ENCODE measurements at regions not wholly inside any gene's neighbourhood (a gene's known extent, or its start where the extent isn't known, plus 50 kb on each side); places are given as distances from the start of the nearest gene placed in this dataset.

DNA sequence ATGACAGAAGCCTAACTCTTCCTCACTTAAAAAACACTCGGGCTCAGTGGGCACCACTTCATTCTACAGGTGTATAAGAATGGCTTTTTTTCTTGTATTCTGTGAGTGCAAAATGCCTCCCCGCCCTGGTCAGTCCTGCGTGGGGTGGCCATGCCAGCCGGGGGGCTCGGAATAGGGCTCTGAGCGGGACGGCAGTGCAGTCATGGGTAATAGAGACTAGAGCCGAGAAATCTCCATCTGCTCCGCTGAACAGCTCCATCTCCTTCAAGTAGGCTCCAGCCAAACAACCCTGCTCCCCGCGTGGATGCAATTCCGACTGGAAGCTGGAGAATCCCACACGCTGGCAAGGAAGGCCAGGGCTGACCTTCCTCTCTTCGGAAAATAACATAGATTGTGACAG is 317.0 kb upstream of the IRX4 start:
- DNase-seq = no peak

DNA sequence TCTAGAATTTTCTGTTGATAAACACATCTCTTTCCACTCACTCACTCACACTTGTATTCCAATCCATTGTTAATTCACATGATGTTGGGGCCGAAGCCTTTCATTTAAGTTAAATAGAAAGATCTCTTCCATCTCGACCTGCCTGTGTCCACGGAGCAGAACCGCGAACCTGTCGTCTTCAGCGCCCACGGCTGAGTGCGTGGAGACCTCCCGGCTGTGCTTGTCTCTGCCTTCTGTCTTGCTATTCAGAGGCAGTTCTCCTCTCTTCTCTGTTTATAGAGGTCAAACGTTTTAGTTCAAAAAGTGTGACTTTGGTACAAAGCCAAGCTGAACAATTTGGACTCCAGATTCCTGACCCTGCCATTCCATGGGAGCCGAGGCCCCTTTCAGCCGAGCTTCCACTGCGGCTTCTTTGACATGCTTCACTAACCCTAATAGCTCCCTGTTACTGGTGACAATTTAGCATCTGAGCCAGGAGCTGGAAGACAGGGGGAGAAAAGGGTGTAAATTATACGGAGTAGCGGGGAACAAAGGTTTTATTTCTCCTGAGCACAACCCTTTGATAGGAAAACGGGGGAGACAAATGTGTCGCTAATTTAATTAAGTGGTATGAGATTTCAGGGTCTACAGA is 314.4 kb upstream of the IRX4 start:
- DNase-seq = no peak

DNA sequence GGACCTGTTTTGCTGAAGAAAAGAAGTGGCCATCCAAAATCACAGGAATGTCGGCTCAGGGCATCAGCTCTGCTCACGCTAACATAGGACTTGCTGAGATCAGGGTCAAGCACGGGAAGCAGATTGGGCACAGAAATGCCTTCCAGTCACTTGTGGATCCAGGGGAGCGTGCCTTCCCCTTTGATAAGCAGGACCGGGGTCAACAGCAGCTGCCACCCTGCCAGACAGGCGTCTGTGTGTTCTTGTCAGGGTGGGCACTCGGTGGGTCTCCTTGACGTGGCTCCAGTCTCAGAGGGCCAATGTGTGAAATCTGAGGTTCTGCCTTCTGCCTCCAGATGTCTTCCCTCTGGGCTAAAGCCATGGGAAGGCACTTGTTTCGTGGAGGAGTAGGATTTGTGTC is 313.7 kb upstream of the IRX4 start:
- DNase-seq = no peak

DNA sequence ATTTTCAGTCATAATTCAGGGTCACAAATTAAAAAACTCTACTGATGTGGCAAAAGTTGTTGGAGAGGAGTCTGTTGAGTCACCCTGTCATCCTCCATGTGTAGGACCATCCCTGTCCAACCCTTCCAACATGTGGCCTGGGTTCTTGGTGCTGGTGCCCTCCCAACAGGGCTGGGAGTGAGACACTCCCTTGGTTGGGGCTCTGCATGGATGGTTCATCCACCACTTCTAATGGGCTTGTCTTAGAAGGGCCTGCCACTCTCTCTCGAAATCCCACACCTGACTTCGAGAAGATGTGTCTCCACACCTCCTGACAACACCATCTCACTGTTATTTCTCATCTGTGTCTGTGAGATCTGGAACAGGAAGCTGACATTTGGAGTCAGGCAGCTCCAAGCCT is 312.2 kb upstream of the IRX4 start:
- DNase-seq = no peak

DNA sequence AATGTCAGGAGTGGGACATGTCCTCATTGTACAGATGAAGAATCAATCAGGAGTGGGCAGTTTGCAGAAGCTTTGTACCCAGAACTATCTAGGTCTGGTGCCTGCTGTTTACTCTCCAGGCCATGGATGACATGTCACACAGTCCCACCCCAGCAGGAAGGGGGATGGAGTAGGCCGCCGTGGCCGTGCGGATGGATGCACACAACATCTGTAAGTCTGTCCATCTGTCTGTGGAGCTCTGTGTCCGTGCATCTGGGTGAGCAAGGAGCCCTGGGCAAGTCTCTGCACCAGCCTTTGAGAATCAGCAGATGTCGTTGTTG is 311.5 kb upstream of the IRX4 start:
- DNase-seq = no peak

DNA sequence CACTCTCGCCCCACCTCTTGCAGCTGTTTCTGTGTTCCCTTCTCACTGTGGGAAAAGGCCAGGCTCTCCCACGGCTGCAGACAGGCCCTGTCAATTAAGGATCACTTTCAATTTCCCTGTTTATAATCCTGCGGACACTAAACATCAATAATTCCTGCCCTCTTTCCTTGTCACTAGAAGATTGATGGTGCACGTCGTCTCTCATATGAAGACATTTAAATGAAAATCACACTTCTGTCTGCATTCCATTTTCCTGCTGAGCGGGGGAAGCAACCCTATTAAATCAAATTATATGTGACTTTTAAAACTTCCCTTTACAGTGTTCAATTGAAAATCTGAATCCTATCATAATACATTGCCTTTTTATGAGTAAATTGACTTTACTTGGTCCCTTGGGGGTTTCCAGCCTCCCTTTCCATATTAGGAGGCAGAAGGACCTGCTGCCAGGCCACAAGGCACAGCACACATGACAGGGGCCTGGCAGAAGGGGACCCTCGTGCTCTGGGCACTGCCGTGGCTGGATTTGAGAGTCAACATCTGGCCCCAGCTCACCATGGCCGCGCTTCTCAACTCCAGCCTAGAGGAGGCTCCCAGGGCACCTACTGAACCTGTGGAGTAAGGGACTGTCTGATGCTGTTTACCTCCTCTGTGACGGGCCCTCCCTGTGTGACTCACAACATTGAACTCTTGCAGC is 311.0 kb upstream of the IRX4 start:
- no peak for DNase-seq

DNA sequence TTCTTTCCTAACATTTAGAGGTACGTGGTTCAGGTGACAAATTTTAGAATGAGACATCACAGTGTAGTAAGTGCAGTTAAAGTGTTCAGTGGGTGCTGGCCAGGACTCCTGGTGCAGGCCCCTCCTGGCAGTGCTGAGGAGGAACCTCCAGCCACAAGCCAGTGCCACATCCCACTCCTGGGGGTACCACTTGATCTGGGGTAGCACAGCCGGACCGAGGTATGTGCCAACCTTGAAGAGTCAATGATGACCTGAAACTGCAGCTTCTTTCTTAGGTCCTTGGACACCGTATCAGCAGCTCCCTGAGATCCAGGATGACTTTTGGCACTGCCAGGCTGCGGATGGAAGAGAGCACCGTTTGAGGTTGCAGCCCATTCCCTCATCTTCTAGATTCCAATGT is 310.4 kb upstream of the IRX4 start:
- DNase-seq = no peak

DNA sequence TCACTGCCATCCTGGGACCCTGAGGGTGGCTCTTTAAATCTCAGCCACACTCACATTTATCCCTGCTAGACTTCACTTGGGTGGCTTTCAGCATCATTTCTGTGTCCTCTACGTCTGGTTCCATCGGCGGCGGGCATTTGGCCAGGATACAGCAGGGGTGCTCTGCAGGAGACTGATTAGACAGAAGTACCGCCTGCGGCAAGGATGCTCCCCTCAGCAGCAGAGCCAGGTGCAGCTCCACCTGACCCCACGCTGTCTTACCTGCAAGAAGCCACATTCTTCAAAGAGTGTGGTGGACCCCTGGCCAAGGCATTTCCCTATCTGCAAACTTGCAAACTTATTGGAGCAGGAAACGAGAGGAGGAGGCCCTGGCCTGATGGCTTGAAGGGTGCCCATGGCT is 309.8 kb upstream of the IRX4 start:
- no peak for DNase-seq

DNA sequence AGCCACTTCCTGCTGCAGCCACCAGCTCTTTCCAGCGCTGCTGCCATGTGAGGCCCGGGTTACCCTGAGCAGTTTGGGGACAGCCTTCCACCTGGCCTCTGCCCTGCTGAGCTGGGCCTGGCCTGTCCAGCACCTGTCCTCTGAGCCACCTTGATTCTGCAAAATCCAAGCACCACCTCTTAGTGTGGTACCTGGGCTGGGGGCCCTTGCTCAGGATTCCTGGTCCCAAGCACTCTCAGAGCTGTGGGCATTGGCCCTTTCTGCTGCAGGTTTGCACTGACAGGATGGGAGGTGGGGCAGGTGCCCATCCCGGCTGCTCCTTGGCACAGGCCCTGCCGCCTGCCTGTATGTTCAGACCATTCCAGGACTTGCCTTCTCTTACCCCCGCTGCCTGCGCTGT is 309.2 kb upstream of the IRX4 start:
- DNase-seq = no peak

DNA sequence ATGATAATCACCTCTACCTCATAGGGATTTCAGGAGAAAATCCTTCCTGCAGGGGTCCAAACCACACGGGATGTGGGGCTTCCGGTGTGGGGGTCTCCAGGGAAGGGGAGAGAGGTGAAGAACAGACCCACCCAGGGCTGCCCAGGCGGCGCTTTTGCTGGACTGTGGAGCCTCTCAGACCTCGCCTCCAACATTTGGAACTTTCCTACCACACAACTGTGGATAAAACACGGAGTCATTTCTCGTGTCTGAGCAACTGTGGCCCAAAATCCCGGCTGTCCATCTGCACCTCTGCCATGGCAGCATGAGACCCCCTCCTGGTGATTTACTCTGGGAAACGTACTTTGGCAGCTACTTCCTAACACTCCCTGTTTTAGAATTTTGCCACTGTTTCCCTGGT is 307.8 kb upstream of the IRX4 start:
- DNase-seq = no peak

DNA sequence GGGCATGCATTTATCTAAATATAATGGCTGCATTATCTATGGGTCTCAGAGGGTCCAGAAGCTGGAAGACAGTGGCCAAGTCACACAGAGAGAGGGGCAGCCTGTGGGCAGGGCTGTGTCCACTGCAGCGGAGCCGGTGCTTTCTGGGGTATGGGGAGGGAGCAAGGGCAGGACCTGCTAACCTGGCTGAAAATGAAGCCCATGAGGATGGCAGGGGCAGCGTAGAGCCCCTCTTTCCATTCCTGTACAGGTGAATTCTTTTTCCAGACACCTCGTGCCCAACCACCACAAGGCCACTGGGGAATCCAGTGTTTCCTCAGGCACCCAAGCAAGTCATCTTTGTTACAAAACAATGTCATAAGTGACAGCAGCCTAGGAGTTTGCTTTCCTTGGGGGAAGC is 305.9 kb upstream of the IRX4 start:
- DNase-seq = no peak

DNA sequence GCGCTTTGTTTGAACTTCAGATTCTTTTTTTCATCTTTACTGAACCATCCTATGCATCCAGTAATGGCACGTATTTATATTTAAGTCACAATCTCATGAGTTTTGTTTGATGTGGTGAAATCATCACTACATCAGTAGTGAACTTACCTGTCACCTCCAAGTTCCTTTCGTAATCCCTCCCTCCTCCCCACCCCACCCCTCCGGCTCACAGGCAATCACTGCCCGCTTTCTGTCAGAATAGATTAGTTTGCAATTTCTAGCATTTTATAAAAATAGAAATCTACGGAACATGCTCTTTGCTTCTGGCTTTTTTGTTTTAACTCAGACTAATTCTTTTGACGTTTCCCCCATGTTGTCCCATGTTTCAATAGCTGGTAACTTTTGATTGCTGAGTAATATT is 305.4 kb upstream of the IRX4 start:
- DNase-seq = no peak

DNA sequence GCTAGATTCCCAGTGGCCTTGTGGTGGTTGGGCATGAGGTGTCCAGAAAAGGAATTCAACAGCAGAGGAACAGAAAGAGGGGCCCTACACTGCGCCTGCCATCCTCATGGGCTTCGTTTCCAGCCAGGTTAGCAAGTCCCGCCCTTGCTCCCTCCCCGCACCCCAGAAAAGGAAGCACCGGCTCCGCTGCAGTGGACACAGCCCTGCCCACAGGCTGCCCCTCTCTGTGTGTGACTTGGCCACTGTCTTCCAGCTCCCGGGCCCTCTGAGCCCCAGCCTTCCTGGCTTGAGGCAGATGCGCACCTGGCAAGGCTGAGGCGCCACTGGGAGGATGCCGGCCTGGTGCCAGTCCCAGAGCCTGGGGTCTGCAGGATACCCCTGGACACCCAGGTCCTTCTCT is 305.0 kb upstream of the IRX4 start:
- no peak for DNase-seq

DNA sequence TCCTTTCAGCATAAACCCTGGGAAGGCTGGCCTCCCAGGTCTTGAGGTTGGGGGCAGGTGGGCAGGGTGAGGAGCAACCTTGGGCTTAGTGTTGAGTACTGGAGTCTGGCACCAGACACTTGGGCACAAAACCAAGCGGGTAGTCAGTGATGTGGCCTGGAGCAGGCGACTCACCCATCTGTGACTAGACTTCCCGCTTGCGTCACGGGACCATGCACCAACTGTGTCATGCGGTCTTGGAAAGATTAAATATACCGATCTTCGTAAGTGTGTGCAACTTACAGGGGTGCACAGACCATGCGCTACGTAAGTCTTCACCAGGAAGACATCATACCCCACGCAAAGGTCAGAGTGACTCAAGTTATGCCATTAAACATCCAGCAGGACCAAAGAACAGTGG is 304.4 kb upstream of the IRX4 start:
- no peak for DNase-seq

DNA sequence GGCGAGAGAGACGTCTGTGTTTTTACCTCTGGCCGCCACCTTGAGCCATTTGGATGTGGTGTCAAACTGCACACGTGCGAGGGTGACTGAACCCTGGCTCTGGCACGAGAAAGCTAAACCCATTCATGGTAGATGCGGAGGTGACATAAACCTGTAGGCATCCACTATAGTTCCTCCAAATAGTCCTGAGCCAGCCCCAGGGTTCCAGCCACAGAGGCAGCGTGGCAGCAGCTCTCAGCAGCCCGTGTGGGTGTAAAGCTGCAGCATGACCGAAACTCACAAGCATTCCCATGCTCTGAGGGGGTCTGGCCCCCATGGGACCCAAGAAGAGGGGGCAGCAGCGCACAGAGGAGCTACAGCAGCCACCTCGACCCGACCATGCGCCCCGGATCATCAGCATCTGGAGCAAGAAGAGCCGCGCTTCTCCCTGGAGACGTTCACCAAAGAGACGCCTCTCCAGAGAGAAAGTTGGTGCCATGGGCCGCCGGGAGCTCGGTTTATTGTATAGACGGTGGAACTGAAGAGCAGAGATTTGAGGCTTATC is 303.8 kb upstream of the IRX4 start:
- peak; percentile 28 for DNase-seq

DNA sequence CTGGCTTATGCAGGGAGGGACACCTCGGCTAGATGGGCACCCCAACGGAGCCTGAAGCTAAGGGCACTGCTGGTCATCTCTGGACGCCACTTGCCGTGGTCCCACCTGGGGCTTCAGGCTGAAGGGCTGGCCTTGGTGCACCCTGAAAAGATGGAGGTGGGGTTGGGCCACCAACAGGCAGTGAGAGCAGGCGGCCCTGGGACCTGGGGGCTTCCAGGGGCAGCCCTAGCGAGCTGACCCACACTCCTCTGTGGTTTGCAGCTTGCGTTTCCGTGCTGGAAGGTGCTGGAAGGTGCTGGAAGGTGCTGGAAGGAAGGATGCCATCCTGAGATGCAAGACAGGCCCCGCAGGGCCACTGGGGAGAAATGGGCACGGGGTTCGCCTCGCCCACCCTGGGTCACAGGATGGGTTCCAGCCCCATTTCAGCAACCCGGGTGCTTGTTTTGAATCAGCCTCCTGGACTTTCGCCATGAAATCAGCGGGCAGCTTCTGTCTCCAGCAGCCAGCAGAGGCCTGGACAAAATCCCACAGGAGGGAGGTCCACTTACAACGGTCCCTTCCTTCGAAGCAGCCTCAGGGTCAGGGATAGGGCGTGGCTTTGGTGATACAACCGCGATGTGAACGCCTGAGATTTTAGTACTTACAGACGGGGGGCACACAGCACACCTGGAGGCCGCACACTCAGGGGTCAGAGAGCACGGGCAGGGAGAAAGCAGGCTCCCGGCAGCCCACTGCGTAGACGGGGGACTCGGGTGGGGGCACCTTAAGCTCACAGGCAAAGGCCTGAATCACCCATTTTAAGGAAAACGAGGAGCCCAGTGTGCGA is 303.1 kb upstream of the IRX4 start:
- DNase-seq = no peak

DNA sequence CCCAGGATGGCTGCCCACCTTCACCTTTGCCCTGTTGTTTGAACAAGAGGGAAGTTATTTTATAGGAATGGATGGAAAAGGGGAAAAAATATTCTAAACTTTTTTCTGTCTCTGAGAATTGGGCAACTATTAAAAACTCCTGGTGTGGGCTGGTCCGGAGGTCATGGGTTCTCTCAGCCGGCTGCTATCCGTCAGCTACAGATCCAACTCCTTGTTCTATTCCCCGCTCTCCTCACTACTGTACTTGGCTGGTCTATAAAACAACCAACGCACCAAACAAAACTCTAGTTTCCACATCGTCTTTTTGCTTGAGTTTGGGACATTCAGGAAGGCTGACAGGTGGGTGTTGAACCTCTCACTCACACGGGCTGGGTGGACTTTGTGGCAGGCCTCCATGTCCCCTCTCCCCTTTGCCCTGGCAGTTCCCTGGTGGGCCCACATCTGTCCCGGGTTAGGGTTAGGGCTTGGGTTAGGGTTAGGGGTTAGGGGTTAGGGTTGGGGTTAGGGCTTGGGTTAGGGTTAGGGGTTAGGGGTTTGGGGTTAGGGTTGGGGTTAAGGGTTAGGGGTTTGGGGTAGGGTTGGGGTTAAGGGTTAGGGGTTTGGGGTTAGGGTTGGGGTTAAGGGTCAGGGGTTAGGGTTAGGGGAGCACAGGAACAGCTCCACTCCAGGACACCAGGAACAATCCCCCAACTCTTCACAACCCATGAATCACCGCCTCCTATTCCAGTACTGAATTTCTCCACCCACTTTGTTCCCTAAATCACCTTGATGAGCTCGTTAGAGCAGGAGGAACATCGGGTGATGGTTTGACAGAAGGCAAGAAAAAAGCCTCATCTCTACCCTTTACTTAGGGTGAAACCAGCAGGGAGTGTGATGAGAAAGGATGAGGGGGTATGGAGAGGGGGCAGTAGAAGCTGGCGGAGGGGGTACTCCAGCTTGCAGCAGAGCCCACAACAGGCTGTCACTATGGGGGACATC is 302.1 kb upstream of the IRX4 start:
- peak; percentile 1 for DNase-seq

DNA sequence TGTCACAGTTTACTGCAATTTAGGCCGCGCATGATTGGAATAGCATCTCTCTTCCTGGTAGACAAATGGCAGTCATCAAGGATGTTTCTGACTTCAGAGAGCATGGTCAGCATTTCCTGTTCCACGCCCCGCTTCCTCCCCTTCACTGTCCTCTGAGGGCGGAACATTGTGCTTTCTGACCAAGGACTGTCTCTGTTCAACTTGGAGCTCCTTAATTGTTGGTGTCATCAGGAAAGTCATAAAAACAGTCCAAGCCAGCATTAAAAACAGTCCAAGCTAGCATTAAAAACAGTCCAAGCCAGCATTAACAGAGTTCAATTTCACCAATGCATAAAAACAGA is 301.3 kb upstream of the IRX4 start:
- no peak for DNase-seq

DNA sequence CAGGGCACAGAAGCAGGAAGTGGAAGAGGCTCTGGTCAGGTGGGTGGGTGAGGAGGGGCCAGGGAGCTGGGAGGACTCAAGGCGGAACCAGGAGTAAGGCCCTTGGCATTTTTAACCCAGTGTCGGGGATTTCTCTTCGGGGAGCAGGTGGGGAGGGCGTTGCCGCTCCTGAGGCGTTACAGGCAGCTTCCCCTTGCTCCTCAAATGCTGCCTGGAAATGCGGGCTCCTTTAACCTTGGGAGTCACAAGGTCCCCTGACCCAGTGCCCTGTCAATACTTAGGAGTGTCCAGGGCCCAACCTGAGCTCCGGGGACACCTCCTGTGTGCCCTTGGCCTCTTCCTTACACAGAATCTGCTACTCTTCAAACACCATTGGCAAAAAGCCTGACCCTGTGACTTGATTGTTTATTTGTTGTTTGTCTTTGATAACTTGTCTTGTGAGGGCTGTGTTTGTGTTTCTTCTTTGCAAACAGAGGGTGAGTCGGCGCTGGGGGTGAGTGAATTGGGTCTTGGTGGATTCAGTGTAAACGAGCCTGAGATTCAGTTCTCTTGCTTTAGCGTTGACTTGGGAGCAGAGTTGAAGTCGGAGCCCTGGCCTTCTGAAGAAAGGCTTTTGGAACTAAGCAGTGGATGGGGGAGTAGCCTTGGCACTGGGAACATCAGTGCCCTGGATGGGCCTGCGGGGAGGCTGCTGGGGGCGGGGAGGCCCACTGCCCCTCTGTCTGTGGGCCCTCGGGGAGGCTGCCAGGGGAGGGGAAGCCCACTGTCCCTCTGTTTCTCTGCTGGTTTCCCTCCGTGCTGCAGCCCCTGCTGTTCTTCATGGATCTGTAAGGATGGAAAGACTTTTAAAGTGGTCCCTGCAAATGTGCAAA is 300.7 kb upstream of the IRX4 start:
- DNase-seq = no peak

DNA sequence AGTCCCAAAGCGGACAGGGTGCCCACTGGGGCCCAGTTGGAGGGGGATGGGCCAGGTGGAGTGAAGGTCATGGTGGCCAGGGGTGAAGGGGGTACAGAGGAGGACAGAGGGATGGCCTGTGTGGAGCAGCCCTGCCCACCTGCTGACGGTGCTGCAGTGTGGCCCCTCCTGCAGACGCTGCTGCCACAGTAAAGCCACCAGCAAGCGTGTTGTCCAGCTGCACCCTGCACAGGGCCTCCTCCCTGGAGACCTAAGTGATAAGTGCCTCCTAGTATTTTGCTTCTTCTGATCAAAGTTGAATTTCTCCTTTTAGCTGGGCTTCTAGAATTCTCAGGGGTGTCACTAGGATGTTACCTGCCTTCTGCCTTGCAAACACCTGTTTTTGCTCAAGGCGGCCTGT is 299.3 kb upstream of the IRX4 start:
- DNase-seq = no peak

DNA sequence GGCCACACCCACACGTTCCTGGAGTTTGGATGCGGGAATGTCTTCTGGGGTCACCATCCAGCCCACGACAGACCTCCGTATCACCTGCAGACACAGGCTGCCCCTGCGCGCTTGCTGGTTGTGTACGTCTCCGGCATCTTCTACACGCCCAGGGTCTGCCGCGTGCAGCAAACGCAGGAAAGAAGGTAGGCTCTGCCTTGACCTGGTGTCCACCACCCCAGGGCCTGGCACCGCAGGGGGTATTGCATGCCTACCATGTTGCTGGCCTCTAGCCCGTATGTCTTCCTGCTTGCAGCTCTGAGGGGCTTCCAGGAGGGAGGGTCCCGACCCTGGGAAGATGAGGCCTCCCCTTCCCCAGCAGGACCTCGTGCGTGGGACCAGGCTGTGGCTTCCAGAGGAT is 298.8 kb upstream of the IRX4 start:
- no peak for DNase-seq

DNA sequence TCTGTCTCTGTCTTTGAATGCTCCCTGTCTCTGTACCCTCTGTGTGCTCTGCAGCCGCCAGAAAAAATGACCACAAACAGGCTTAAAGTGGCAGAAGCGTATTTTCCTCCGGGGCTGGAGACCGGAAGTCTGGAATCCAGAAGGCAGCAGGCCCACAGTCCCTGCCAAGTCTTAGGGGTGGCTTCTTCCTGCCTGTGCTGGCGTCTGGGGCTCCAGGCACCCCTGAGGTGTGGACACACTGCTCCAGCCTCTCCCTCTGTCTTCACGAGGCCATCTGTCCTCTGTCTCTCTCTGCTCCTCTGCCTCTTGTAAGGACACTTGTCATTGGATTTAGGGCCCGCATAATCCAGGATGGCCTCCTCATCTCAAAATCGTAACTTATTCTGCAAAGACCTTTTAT is 298.4 kb upstream of the IRX4 start:
- no peak for DNase-seq

All from activated CD8-positive, alpha-beta memory T cell treated with anti-CD3 and anti-CD28 coated beads for 24 hours (primary cell).